RWPE2 (cell line): ENCODE measurements at regions not wholly inside any gene's neighbourhood (a gene's known extent, or its start where the extent isn't known, plus 50 kb on each side); places are given as distances from the start of the nearest gene placed in this dataset.

Experiments
- ATAC-seq: fragments of 200-7000 bp; cut with Tn5 transposase; 3 replicates; pipeline ENCODE4 v1.9.1; 2021; ENCODE audit warnings: low read depth
- DNase-seq: peaks from one replicate; pipeline ENCODE4 v3.0.0-alpha.2; 2020; ENCODE audit warnings: low spot score
- H3K27ac ChIP-seq: fragments of 450-650 bp; 2 replicates; pipeline ENCODE4 v1.5.1; 2017; ENCODE audit warnings: mild to moderate bottlenecking; ENCODE audit not compliant: poor library complexity, severe bottlenecking
- H3K27me3 ChIP-seq: fragments of 250-450 bp; sonication (Bioruptor Pico); 2 replicates; pipeline ENCODE4 v1.5.1; 2021; ENCODE audit warnings: mild to moderate bottlenecking, moderate library complexity; ENCODE audit not compliant: insufficient read depth, poor library complexity, severe bottlenecking
- H3K36me3 ChIP-seq: fragments of 250-450 bp; sonication (Bioruptor Pico); 2 replicates; pipeline ENCODE4 v1.5.1; 2020; ENCODE audit warnings: low read depth, mild to moderate bottlenecking, moderate library complexity
- H3K4me1 ChIP-seq: fragments of 250-450 bp; sonication (Bioruptor Pico); 2 replicates; pipeline ENCODE4 v1.5.1; 2021; ENCODE audit warnings: mild to moderate bottlenecking, moderate library complexity; ENCODE audit not compliant: insufficient read depth, poor library complexity, severe bottlenecking
- H3K4me3 ChIP-seq: fragments of 250-450 bp; sonication (Bioruptor Pico); 2 replicates; pipeline ENCODE4 v1.5.1; 2021; ENCODE audit warnings: mild to moderate bottlenecking, moderate library complexity; ENCODE audit not compliant: severe bottlenecking
- H3K9me3 ChIP-seq: fragments of 250-450 bp; sonication (Bioruptor Pico); 2 replicates; pipeline ENCODE4 v1.5.1; 2021; ENCODE audit warnings: mild to moderate bottlenecking, moderate library complexity; ENCODE audit not compliant: severe bottlenecking
- CTCF ChIP-seq: fragments of 450-650 bp; IDR thresholded peaks from one replicate; pipeline ENCODE4 v1.5.1; 2017; ENCODE audit warnings: mild to moderate bottlenecking, moderate library complexity; ENCODE audit not compliant: poor library complexity, severe bottlenecking

GRCh38 chr4:45841791-45842190, 282.1 kb downstream of the GABRG1 start:
- Histone ChIP-seq H3K36me3 (no peaks in the 10 kb centered on the region), H3K4me1 (no peaks in the 10 kb centered on the region), H3K27me3 (peaks cover 3% of the 10 kb centered on the region), H3K4me3 (no peak overlapping the region), H3K27ac (no peak overlapping the region), H3K9me3 (no peaks in the 10 kb centered on the region)
- ATAC-seq: no peak
- no peak for TF ChIP-seq CTCF
- DNase-seq: no peak

- TF ChIP-seq CTCF: no peak
- ATAC-seq: no peak
- H3K27me3 ChIP-seq: no peaks in the 10 kb centered on the region
- no peak for DNase-seq
- no peaks in the 10 kb centered on the region for H3K4me1 ChIP-seq
- no peaks in the 10 kb centered on the region for H3K36me3 ChIP-seq
- H3K9me3 ChIP-seq: no peaks in the 10 kb centered on the region
- no peak overlapping the region for H3K27ac ChIP-seq
- no peak overlapping the region for H3K4me3 ChIP-seq
These were observed 292.2 kb downstream of the GABRG1 start for GRCh38 chr4:45831692-45832091.

DNA sequence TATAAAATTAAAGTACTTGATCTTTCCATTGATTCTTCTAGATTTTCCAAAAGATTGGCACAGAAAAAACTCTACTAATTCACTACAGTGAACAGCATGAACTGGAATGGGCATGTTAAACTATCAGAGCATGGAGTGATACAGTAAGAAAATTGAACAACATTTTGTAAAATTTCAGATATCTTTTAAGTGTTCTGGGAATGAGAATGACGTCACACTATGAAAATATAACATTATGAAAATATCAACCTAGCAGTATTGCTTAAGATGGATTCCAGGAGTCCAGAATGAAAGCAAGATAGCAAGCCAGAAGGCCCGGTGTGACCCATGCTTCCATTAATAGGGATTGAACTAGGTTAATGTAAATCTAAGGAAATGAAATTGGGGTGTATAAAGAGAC, 319.9 kb downstream of the GABRG1 start:
- TF ChIP-seq CTCF: no peak
- DNase-seq (no peak), ATAC-seq (no peak)
- H3K27ac ChIP-seq: no peak overlapping the region
- no peaks in the 10 kb centered on the region for H3K4me1 ChIP-seq
- H3K27me3 ChIP-seq: peaks cover 29% of the 10 kb centered on the region
- H3K36me3 ChIP-seq: no peaks in the 10 kb centered on the region
- H3K4me3 ChIP-seq: no peak overlapping the region
- no peaks in the 10 kb centered on the region for H3K9me3 ChIP-seq

- H3K4me3 ChIP-seq: no peak overlapping the region
- peaks cover 10% of the 10 kb centered on the region for H3K27me3 ChIP-seq
- no peak overlapping the region for H3K27ac ChIP-seq
- no peaks in the 10 kb centered on the region for H3K9me3 ChIP-seq
- H3K36me3 ChIP-seq: no peaks in the 10 kb centered on the region
- TF ChIP-seq CTCF: no peak
- ATAC-seq (no peak), DNase-seq (no peak)
- H3K4me1 ChIP-seq: no peaks in the 10 kb centered on the region
These were observed 328.7 kb downstream of the GABRG1 start for GRCh38 chr4:45795135-45795534.

- no peak for ATAC-seq
- Histone ChIP-seq H3K36me3 (no peaks in the 10 kb centered on the region), H3K4me1 (no peaks in the 10 kb centered on the region), H3K4me3 (no peak overlapping the region), H3K9me3 (no peaks in the 10 kb centered on the region), H3K27me3 (no peaks in the 10 kb centered on the region), H3K27ac (no peak overlapping the region)
- TF ChIP-seq CTCF: no peak
- no peak for DNase-seq
These were observed 345.3 kb downstream of the GABRG1 start for GRCh38 chr4:45778514-45778913.
